GM19328 (cell line): ENCODE measurements at regions not wholly inside any gene's neighbourhood (a gene's known extent, or its start where the extent isn't known, plus 50 kb on each side); places are given as distances from the start of the nearest gene placed in this dataset.

ENCODE experiments used
- ATAC-seq: cut with Tn5 transposase; IDR thresholded peaks from one replicate; pipeline ENCODE4 v1.9.1; 2021; ENCODE audit warnings: mild to moderate bottlenecking, moderate library complexity; ENCODE audit not compliant: unreplicated experiment

GRCh38 chr1:81410351-81410750 lies 390.4 kb upstream of the ADGRL2 start:
- no peak for ATAC-seq

- no peak for ATAC-seq
Measured at GRCh38 chr1:81409780-81410274, 390.9 kb upstream of the ADGRL2 start.

- no peak for ATAC-seq
Measured at GRCh38 chr1:81409262-81409661, 391.5 kb upstream of the ADGRL2 start.

- ATAC-seq, result no peak
Measured at GRCh38 chr1:81408419-81408818, 392.3 kb upstream of the ADGRL2 start.

GRCh38 chr1:81407000-81407821 lies 393.5 kb upstream of the ADGRL2 start:
- no peak for ATAC-seq

GRCh38 chr1:81406292-81406999 lies 394.3 kb upstream of the ADGRL2 start:
- ATAC-seq, result no peak

GRCh38 chr1:81398041-81398440 lies 402.7 kb upstream of the ADGRL2 start:
- no peak for ATAC-seq

- no peak for ATAC-seq
Measured at GRCh38 chr1:81392526-81393226, 408.1 kb upstream of the ADGRL2 start.

- no peak for ATAC-seq
Measured at GRCh38 chr1:81391125-81391828, 409.5 kb upstream of the ADGRL2 start.

GRCh38 chr1:81388435-81388834 lies 412.3 kb upstream of the ADGRL2 start:
- no peak for ATAC-seq

GRCh38 chr1:81387446-81387845 lies 413.3 kb upstream of the ADGRL2 start:
- no peak for ATAC-seq

GRCh38 chr1:81382561-81382960 lies 418.2 kb upstream of the ADGRL2 start:
- no peak for ATAC-seq

GRCh38 chr1:81381881-81382280 lies 418.9 kb upstream of the ADGRL2 start:
- ATAC-seq, result no peak

GRCh38 chr1:81380436-81380835 lies 420.3 kb upstream of the ADGRL2 start:
- ATAC-seq, result no peak

- no peak for ATAC-seq
Measured at GRCh38 chr1:81379430-81379829, 421.3 kb upstream of the ADGRL2 start.

GRCh38 chr1:81377406-81377805 lies 423.3 kb upstream of the ADGRL2 start:
- no peak for ATAC-seq

GRCh38 chr1:81375884-81376548 lies 424.7 kb upstream of the ADGRL2 start:
- no peak for ATAC-seq

GRCh38 chr1:81374481-81374880 lies 426.3 kb upstream of the ADGRL2 start:
- no peak for ATAC-seq

GRCh38 chr1:81371864-81372263 lies 428.9 kb upstream of the ADGRL2 start:
- no peak for ATAC-seq

- ATAC-seq, result no peak
Measured at GRCh38 chr1:81369833-81370232, 430.9 kb upstream of the ADGRL2 start.
